Uterus (tissue), 3 donors: ENCODE measurements at regions not wholly inside any gene's neighbourhood (a gene's known extent, or its start where the extent isn't known, plus 50 kb on each side); places are given as distances from the start of the nearest gene placed in this dataset.

Source experiments
- DNase-seq, 2 donors: peaks; one replicate each; pipeline ENCODE4 v3.0.0-alpha.2; 2019 to 2020
- H3K27ac ChIP-seq, 2 donors: fragments of 200-600 bp; sonication (generic); 1 replicate in 1 of 2; 2 replicates in 1 of 2; pipeline ENCODE4 v1.5.1; 2016 to 2018
- H3K27me3 ChIP-seq, 2 donors: fragments of 200-600 bp; sonication (generic); one replicate each; pipeline ENCODE4 v1.5.1; 2018 to 2019; ENCODE audit warnings: control low read depth in 1 of 2
- H3K36me3 ChIP-seq, 2 donors: fragments of 200-600 bp; sonication (generic); one replicate each; pipeline ENCODE4 v1.5.1; 2019; ENCODE audit warnings: control low read depth in 1 of 2
- H3K4me1 ChIP-seq, 2 donors: fragments of 200-600 bp; sonication (generic); one replicate each; pipeline ENCODE4 v1.5.1; 2018 to 2019; ENCODE audit warnings: control low read depth in 1 of 2
- H3K4me3 ChIP-seq, 2 donors: fragments of 200-600 bp; sonication (generic); 1 replicate in 1 of 2; 2 replicates in 1 of 2; pipeline ENCODE4 v1.5.1; 2018 to 2019; ENCODE audit warnings: mild to moderate bottlenecking in 1 of 2
- H3K9me3 ChIP-seq, 2 donors: fragments of 200-600 bp; sonication (generic); one replicate each; pipeline ENCODE4 v1.5.1; 2019; ENCODE audit warnings: control low read depth in 1 of 2
- POLR2A ChIP-seq, 2 donors: fragments of 450-650 bp; IDR thresholded peaks; one replicate each; pipeline ENCODE4 v1.6.1; 2016; ENCODE audit warnings: antibody characterized with exemption in 2 of 2, mild to moderate bottlenecking in 1 of 2, moderate library complexity in 1 of 2
- intact Hi-C: fragments of 100-400 bp; cut with DNase I; formaldehyde crosslinking; loops from one replicate; pipeline ENCODE4 v1.15.1; 2023; ENCODE audit warnings: low total_unique reads
- TF ChIP-seq, protein P1 (sequence below), 4 experiments: fragments of 200-600 bp in 2 of 4; fragments of 450-650 bp in 2 of 4; sonication (generic) in 2 of 4; IDR thresholded peaks; one replicate each; pipeline ENCODE4 v1.5.1; 2016 to 2019; ENCODE audit warnings: antibody characterized with exemption in 4 of 4, mild to moderate bottlenecking in 2 of 4, moderate library complexity in 1 of 4
- donor health status: DM: yes; HTN: yes; CAD: no.

- H3K9me3 ChIP-seq, result no peaks in the 10 kb centered on the region
- no peaks in the 10 kb centered on the region for H3K4me1 ChIP-seq
- TF ChIP-seq, protein P1, sequence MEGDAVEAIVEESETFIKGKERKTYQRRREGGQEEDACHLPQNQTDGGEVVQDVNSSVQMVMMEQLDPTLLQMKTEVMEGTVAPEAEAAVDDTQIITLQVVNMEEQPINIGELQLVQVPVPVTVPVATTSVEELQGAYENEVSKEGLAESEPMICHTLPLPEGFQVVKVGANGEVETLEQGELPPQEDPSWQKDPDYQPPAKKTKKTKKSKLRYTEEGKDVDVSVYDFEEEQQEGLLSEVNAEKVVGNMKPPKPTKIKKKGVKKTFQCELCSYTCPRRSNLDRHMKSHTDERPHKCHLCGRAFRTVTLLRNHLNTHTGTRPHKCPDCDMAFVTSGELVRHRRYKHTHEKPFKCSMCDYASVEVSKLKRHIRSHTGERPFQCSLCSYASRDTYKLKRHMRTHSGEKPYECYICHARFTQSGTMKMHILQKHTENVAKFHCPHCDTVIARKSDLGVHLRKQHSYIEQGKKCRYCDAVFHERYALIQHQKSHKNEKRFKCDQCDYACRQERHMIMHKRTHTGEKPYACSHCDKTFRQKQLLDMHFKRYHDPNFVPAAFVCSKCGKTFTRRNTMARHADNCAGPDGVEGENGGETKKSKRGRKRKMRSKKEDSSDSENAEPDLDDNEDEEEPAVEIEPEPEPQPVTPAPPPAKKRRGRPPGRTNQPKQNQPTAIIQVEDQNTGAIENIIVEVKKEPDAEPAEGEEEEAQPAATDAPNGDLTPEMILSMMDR (IDR thresholded peaks at IDR 0.05), result no peak
- no peak for TF ChIP-seq POLR2A (IDR thresholded peaks at IDR 0.05)
- no peaks in the 10 kb centered on the region for H3K36me3 ChIP-seq
- no peak for DNase-seq
- H3K4me3 ChIP-seq, result no peak overlapping the region
- H3K27ac ChIP-seq, result no peak overlapping the region
- no peaks in the 10 kb centered on the region for H3K27me3 ChIP-seq
- intact Hi-C loops, result no loop called here
These were observed 182.1 kb upstream of the CLNK start for GRCh38 chr4:10866666-10867065.

- no peak overlapping the region for H3K27ac ChIP-seq
- no peaks in the 10 kb centered on the region for H3K4me1 ChIP-seq
- H3K27me3 ChIP-seq, result no peaks in the 10 kb centered on the region
- no peak overlapping the region for H3K4me3 ChIP-seq
- intact Hi-C loops, result no loop called here
- DNase-seq, result no peak
- TF ChIP-seq POLR2A (IDR thresholded peaks at IDR 0.05), result no peak
- TF ChIP-seq, protein P1 (IDR thresholded peaks at IDR 0.05), result no peak
- no peaks in the 10 kb centered on the region for H3K9me3 ChIP-seq
- H3K36me3 ChIP-seq, result no peaks in the 10 kb centered on the region
These were observed 176.5 kb upstream of the CLNK start for GRCh38 chr4:10861036-10861435.

DNA sequence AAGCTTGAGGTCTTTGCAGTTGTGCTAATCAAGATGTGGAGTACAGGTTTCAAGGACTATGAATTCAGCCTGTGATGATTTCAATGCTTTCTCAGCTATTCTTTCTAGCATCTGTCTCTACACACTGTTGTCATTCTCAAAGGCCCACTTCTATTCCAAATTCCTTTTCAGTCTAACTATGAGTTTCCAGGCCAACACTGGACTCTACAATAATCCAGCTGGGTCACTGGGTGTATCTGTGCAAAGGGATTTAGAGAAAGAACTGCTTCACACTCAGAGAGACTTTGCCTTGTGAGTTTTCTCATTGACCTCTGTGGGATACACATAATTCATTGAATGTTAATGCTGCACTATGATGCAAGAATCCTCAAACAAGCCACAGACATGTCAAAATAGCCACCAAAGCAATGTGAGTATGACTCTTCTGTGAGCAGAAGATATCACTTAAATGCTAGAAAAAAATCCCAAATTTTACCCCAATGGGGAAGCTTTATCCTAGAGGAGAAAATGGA lies 171.8 kb upstream of the CLNK start:
- no peak overlapping the region for H3K4me3 ChIP-seq
- H3K27me3 ChIP-seq, result no peaks in the 10 kb centered on the region
- intact Hi-C loops, result no loop called here
- no peak for DNase-seq
- TF ChIP-seq POLR2A (IDR thresholded peaks at IDR 0.05), result no peak
- TF ChIP-seq, protein P1 (IDR thresholded peaks at IDR 0.05), result no peak
- H3K9me3 ChIP-seq, result no peaks in the 10 kb centered on the region
- H3K4me1 ChIP-seq, result no peaks in the 10 kb centered on the region
- no peak overlapping the region for H3K27ac ChIP-seq
- no peaks in the 10 kb centered on the region for H3K36me3 ChIP-seq

DNA sequence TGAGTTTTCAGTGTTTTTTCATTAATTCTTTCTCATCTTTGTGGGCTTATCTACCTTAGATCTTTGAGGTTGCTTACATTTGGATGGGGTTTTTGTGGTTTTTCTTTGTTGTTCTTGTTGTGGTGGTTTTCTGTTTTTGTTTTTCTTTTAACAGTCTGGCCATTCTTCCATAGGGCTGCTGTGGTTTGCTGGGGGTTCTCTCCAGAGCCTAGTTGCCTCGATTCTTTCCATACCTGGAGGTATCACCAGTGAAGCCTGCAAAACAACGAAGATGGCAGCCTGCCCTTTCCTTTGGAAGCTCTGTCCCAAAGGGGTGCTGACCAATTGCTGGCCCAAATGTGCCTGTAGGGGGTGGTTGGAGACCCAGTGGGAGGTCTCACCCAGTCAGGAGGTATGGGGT lies 168.6 kb upstream of the CLNK start:
- H3K9me3 ChIP-seq, result no peaks in the 10 kb centered on the region
- no peaks in the 10 kb centered on the region for H3K27me3 ChIP-seq
- no peak overlapping the region for H3K4me3 ChIP-seq
- no peaks in the 10 kb centered on the region for H3K4me1 ChIP-seq
- H3K36me3 ChIP-seq, result no peaks in the 10 kb centered on the region
- intact Hi-C loops, result no loop called here
- no peak for DNase-seq
- H3K27ac ChIP-seq, result no peak overlapping the region
- TF ChIP-seq POLR2A (IDR thresholded peaks at IDR 0.05), result no peak
- TF ChIP-seq, protein P1 (IDR thresholded peaks at IDR 0.05), result no peak

DNA sequence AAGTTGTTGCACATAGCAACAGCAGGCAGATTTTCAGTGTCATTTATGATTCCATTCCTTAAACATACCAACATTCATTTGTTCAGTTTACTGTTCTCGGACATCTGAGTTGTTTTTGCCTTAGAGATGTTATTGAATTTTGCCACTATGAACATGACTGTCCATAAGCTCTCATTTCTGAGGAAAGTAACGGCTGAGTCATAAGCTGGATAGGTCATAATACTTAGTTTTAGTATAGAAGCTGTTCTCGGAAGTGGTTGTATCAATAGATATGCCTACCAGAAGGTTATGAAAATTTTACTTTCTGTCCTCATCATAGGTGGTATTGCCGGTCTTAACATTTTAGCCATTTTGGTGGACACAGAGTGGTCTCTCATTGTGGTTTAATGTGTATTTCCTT lies 157.1 kb upstream of the CLNK start:
- H3K4me1 ChIP-seq, result no peaks in the 10 kb centered on the region
- no peak overlapping the region for H3K4me3 ChIP-seq
- no peaks in the 10 kb centered on the region for H3K9me3 ChIP-seq
- no peaks in the 10 kb centered on the region for H3K36me3 ChIP-seq
- H3K27me3 ChIP-seq, result no peaks in the 10 kb centered on the region
- intact Hi-C loops, result no loop called here
- TF ChIP-seq, protein P1 (IDR thresholded peaks at IDR 0.05), result no peak
- TF ChIP-seq POLR2A (IDR thresholded peaks at IDR 0.05), result no peak
- no peak overlapping the region for H3K27ac ChIP-seq
- DNase-seq, result no peak
